KMS-11 (cell line): ENCODE measurements at regions not wholly inside any gene's neighbourhood (a gene's known extent, or its start where the extent isn't known, plus 50 kb on each side); places are given as distances from the start of the nearest gene placed in this dataset.

Source experiments
- H2AFZ ChIP-seq: fragments of 200-600 bp; sonication (generic); 2 replicates; pipeline ENCODE4 v1.6.1; 2016; ENCODE audit warnings: antibody characterized with exemption, mixed run types, low read depth
- H3K27ac ChIP-seq: fragments of 200-600 bp; sonication (generic); 2 replicates; pipeline ENCODE4 v1.6.1; 2016; ENCODE audit warnings: mild to moderate bottlenecking, mixed run types
- H3K27me3 ChIP-seq: fragments of 200-600 bp; sonication (generic); 2 replicates; pipeline ENCODE4 v1.6.1; 2017; ENCODE audit warnings: mild to moderate bottlenecking, low read depth, mixed run types, moderate library complexity; ENCODE audit not compliant: insufficient read depth
- H3K36me3 ChIP-seq: fragments of 200-600 bp; sonication (generic); 2 replicates; pipeline ENCODE4 v1.6.1; 2017; ENCODE audit warnings: mild to moderate bottlenecking, mixed run types; ENCODE audit not compliant: insufficient read depth
- H3K4me1 ChIP-seq: fragments of 200-600 bp; sonication (generic); 2 replicates; pipeline ENCODE4 v1.6.1; 2016; ENCODE audit warnings: mild to moderate bottlenecking, low read depth, mixed run types; ENCODE audit not compliant: poor library complexity, severe bottlenecking
- H3K4me2 ChIP-seq: fragments of 200-600 bp; sonication (generic); 2 replicates; pipeline ENCODE4 v1.7.0; 2016; ENCODE audit warnings: mild to moderate bottlenecking, mixed run types
- H3K4me3 ChIP-seq: fragments of 200-600 bp; sonication (generic); IDR thresholded peaks from 2 replicates; pipeline ENCODE4 v1.6.1; 2017; ENCODE audit warnings: low read depth, low read length, mixed read lengths; ENCODE audit not compliant: insufficient read depth
- H3K79me2 ChIP-seq: fragments of 200-600 bp; sonication (generic); 2 replicates; pipeline ENCODE4 v1.6.1; 2016; ENCODE audit warnings: low read depth, mixed run types; ENCODE audit not compliant: insufficient read depth
- H3K9ac ChIP-seq: fragments of 200-600 bp; sonication (generic); 2 replicates; pipeline ENCODE4 v1.6.1; 2016; ENCODE audit warnings: mild to moderate bottlenecking, mixed run types
- H4K20me1 ChIP-seq: fragments of 200-600 bp; sonication (generic); 2 replicates; pipeline ENCODE4 v1.6.1; 2016; ENCODE audit warnings: mild to moderate bottlenecking, mixed run types; ENCODE audit not compliant: insufficient read depth
- CTCF ChIP-seq: fragments of 200-600 bp; sonication (generic); conservative IDR thresholded peaks from 2 replicates; pipeline ENCODE4 v1.6.1; 2017; ENCODE audit warnings: low read depth, mild to moderate bottlenecking, antibody characterized with exemption, low read length, moderate library complexity, mixed read lengths

DNA sequence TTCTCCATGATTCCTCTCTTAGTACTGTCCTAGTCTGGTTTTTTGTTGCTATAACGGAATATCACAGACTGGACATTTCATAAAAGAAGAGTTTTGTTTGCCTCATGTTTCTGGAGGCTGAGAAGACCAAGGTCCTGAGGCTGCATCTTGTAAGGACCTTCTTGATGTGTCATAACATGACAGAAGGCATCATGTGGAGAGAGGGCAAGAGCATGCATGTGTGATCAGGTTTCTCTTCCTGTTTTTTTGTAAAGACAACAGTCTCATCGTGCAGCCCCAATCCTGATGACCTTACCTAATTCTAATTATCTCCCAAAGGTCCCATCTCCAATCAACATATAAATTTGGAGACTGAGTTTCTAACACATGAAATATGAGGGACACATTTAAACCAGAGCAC, 108.4 kb downstream of the MSX2 start:
- Histone ChIP-seq H2AFZ (no peak overlapping the region), H3K36me3 (no peaks in the 10 kb centered on the region), H3K4me3 (no peak overlapping the region), H3K27me3 (no peaks in the 10 kb centered on the region), H3K9ac (no peak overlapping the region), H3K4me1 (no peaks in the 10 kb centered on the region), H3K4me2 (no peak overlapping the region), H4K20me1 (no peaks in the 10 kb centered on the region), H3K79me2 (no peaks in the 10 kb centered on the region), H3K27ac (no peak overlapping the region)
- TF ChIP-seq CTCF = no peak

GRCh38 chr5:174832025-174832424, 107.6 kb downstream of the MSX2 start:
- Histone ChIP-seq H3K79me2 (no peaks in the 10 kb centered on the region), H3K4me2 (no peak overlapping the region), H2AFZ (no peak overlapping the region), H3K4me3 (no peak overlapping the region), H3K9ac (no peak overlapping the region), H3K27me3 (no peaks in the 10 kb centered on the region), H3K27ac (no peak overlapping the region), H4K20me1 (no peaks in the 10 kb centered on the region), H3K36me3 (no peaks in the 10 kb centered on the region), H3K4me1 (no peaks in the 10 kb centered on the region)
- no peak for TF ChIP-seq CTCF

DNA sequence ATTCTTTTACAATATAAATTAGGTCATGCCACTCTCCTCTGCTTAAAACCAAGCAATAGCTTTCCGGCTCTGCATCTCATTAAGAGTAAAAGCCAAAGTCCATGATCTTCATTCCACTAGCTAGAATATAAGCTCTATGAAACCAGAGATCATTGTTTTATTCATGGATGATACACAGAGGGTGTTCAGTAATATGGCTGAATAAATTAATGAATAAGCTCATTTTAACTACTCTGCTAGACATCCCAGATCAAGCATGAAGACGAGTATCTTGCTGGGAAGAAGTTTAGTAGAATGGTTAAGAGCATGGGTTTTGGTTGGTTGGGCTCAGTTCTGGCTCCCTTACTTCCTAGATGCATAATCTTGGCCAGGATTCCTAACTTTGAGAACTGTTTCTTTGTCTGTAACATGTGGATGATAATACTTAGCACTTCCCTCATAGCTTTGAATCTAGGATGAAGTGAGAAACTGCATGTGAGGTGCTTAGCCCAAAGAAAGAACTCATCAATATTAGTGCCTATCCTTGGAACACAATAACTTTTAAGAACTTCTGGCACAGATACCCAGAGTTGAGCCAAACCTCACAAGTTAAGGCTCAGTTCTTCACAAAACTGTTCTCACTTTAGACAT, 106.8 kb downstream of the MSX2 start:
- Histone ChIP-seq H4K20me1 (no peaks in the 10 kb centered on the region), H3K27me3 (no peaks in the 10 kb centered on the region), H3K4me1 (no peaks in the 10 kb centered on the region), H3K4me3 (no peak overlapping the region), H2AFZ (no peak overlapping the region), H3K9ac (no peak overlapping the region), H3K27ac (no peak overlapping the region), H3K36me3 (no peaks in the 10 kb centered on the region), H3K79me2 (no peaks in the 10 kb centered on the region), H3K4me2 (no peak overlapping the region)
- no peak for TF ChIP-seq CTCF

- Histone ChIP-seq H3K4me2 (no peak overlapping the region), H3K9ac (no peak overlapping the region), H3K27me3 (no peaks in the 10 kb centered on the region), H2AFZ (no peak overlapping the region), H4K20me1 (no peaks in the 10 kb centered on the region), H3K4me3 (no peak overlapping the region), H3K36me3 (no peaks in the 10 kb centered on the region), H3K27ac (no peak overlapping the region), H3K4me1 (no peaks in the 10 kb centered on the region), H3K79me2 (no peaks in the 10 kb centered on the region)
- no peak for TF ChIP-seq CTCF
These were observed 105.1 kb downstream of the MSX2 start for GRCh38 chr5:174829511-174829864.
